Mesenchymal stem cell (in vitro differentiated cells and primary cell): ENCODE measurements at regions not wholly inside any gene's neighbourhood (a gene's known extent, or its start where the extent isn't known, plus 50 kb on each side); places are given as distances from the start of the nearest gene placed in this dataset.

Source experiments
- DNase-seq: peaks from one replicate; pipeline ENCODE4 v3.0.0-alpha.2; 2013
- H2AFZ ChIP-seq: one replicate; pipeline ENCODE4 v1.6.1; 2013; ENCODE audit warnings: low read depth, mild to moderate bottlenecking, control low read depth, inconsistent platforms, low read length, moderate library complexity
- H2AK5ac ChIP-seq: 2 replicates; pipeline ENCODE4 v1.6.1; 2013; ENCODE audit warnings: low read length, moderate library complexity, mild to moderate bottlenecking, inconsistent platforms; ENCODE audit not compliant: severe bottlenecking
- H2BK120ac ChIP-seq: one replicate; pipeline ENCODE4 v1.6.1; 2013; ENCODE audit warnings: low read depth, mild to moderate bottlenecking, inconsistent platforms, low read length, moderate library complexity
- H2BK12ac ChIP-seq, 2 experiments: one replicate each; pipeline ENCODE4 v1.6.1; 2013; ENCODE audit warnings: inconsistent platforms in 2 of 2, low read length in 2 of 2, mild to moderate bottlenecking in 2 of 2, moderate library complexity in 2 of 2, control low read depth in 1 of 2
- H2BK15ac ChIP-seq: one replicate; pipeline ENCODE4 v1.6.1; 2013; ENCODE audit warnings: mild to moderate bottlenecking, low read depth, inconsistent platforms; ENCODE audit not compliant: poor library complexity, severe bottlenecking
- H2BK5ac ChIP-seq: 2 replicates; pipeline ENCODE4 v1.6.1; 2013; ENCODE audit warnings: low read depth, mild to moderate bottlenecking, low read length, control low read depth, inconsistent platforms; ENCODE audit not compliant: poor library complexity, severe bottlenecking
- H3K14ac ChIP-seq, 2 experiments: one replicate each; pipeline ENCODE4 v1.6.1; 2013; ENCODE audit warnings: inconsistent platforms in 2 of 2, low read length in 2 of 2, control low read depth in 1 of 2, mild to moderate bottlenecking in 1 of 2, moderate library complexity in 1 of 2
- H3K18ac ChIP-seq, 2 experiments: one replicate each; pipeline ENCODE4 v1.6.1; 2013; ENCODE audit warnings: inconsistent platforms in 2 of 2, low read length in 2 of 2, control low read depth in 1 of 2, low read depth in 1 of 2, mild to moderate bottlenecking in 1 of 2
- H3K23ac ChIP-seq, 2 experiments: one replicate each; pipeline ENCODE4 v1.6.1; 2013; ENCODE audit warnings: inconsistent platforms in 2 of 2, low read length in 2 of 2, mild to moderate bottlenecking in 2 of 2, moderate library complexity in 2 of 2, control low read depth in 1 of 2
- H3K27ac ChIP-seq: 2 replicates; pipeline ENCODE4 v1.5.1; 2013; ENCODE audit warnings: mild to moderate bottlenecking, moderate library complexity, low read length, control low read depth, inconsistent platforms; ENCODE audit not compliant: poor library complexity, severe bottlenecking
- H3K27me3 ChIP-seq, 2 experiments: 2 replicates each; pipeline versions ENCODE4 v1.6.1 to v1.7.0; 2013; ENCODE audit warnings: low read length in 2 of 2, mild to moderate bottlenecking in 2 of 2, moderate library complexity in 2 of 2, control low read depth in 1 of 2, inconsistent platforms in 1 of 2; ENCODE audit not compliant: control insufficient read depth in 1 of 2, insufficient read depth in 1 of 2
- H3K36me3 ChIP-seq, 2 experiments: 2 replicates each; pipeline versions ENCODE4 v1.6.1 to v1.7.0; 2013; ENCODE audit warnings: low read length in 2 of 2, control low read depth in 1 of 2, inconsistent platforms in 1 of 2, low read depth in 1 of 2, mild to moderate bottlenecking in 1 of 2; ENCODE audit not compliant: insufficient read depth in 2 of 2, control insufficient read depth in 1 of 2
- H3K4ac ChIP-seq, 2 experiments: one replicate each; pipeline ENCODE4 v1.6.1; 2013; ENCODE audit warnings: inconsistent platforms in 2 of 2, low read length in 2 of 2, mild to moderate bottlenecking in 2 of 2, moderate library complexity in 2 of 2, control low read depth in 1 of 2, low read depth in 1 of 2
- H3K4me1 ChIP-seq: 2 replicates; pipeline ENCODE4 v1.6.1; 2013; ENCODE audit warnings: low read depth, low read length, control low read depth; ENCODE audit not compliant: control insufficient read depth, insufficient read depth
- H3K4me2 ChIP-seq: 2 replicates; pipeline ENCODE4 v1.6.1; 2013; ENCODE audit warnings: low read length, mild to moderate bottlenecking, inconsistent platforms; ENCODE audit not compliant: poor library complexity, severe bottlenecking
- H3K4me3 ChIP-seq, 2 experiments: 2 replicates each; pipeline versions ENCODE4 v1.5.1 to v1.7.0; 2013; ENCODE audit warnings: low read length in 2 of 2, mild to moderate bottlenecking in 2 of 2, control low read depth in 1 of 2, low read depth in 1 of 2; ENCODE audit not compliant: insufficient read depth in 1 of 2
- H3K79me1 ChIP-seq: replicated peaks from 2 replicates; pipeline ENCODE4 v1.6.1; 2013; ENCODE audit warnings: mild to moderate bottlenecking, control low read depth, low read length, inconsistent platforms; ENCODE audit not compliant: poor library complexity, severe bottlenecking
- H3K9ac ChIP-seq: 2 replicates; pipeline ENCODE4 v1.7.0; 2013; ENCODE audit warnings: mild to moderate bottlenecking, low read length, moderate library complexity
- H3K9me3 ChIP-seq: 2 replicates; pipeline ENCODE4 v1.7.0; 2013; ENCODE audit warnings: mild to moderate bottlenecking, low read length; ENCODE audit not compliant: control insufficient read depth
- H4K8ac ChIP-seq: one replicate; pipeline ENCODE4 v1.6.1; 2013; ENCODE audit warnings: inconsistent platforms, mild to moderate bottlenecking, low read length, moderate library complexity
- H4K91ac ChIP-seq: one replicate; pipeline ENCODE4 v1.6.1; 2013; ENCODE audit warnings: mild to moderate bottlenecking, low read length, inconsistent platforms
- WGBS: methylation state at CpG from one replicate; pipeline ENCODE4 v1.1.7; 2013; ENCODE audit warnings: mixed read lengths; 5-methylcytosine and 5-hydroxymethylcytosine counted together

DNA sequence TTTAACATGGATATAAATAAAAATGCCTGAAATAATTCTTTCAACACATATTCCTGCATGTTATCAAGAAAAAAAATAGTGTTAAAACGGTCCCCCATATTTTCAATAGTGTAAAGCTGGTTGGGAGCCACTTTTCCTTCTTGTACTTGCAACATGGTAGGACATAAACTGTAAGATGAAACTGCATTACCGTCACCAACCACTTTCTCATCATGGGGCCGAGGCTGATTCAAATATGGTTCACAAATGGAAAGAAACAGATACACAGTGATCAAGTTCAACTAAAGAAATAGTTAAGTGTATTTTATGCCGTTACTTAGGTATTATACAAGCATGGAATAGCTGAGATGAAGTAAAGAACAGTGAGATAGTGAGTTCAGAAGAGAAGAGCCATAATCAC is 360.7 kb downstream of the ZEB2 start:
- Histone ChIP-seq H3K27ac (no peak overlapping the region), H3K9me3 (no peaks in the 10 kb centered on the region), H3K4me2 (no peak overlapping the region), H4K91ac (no peak overlapping the region), H2AK5ac (no peak overlapping the region), H3K4ac (no peak overlapping the region), H2AFZ (no peak overlapping the region), H3K14ac (no peak overlapping the region), H3K36me3 (no peaks in the 10 kb centered on the region), H3K4me1 (no peaks in the 10 kb centered on the region), H2BK12ac (no peak overlapping the region), H2BK120ac (no peak overlapping the region), H3K27me3 (no peaks in the 10 kb centered on the region), H3K23ac (no peak overlapping the region), H2BK15ac (no peak overlapping the region), H3K18ac (no peak overlapping the region), H3K9ac (no peak overlapping the region), H2BK5ac (no peak overlapping the region), H3K79me1 (no peaks in the 10 kb centered on the region), H3K4me3 (no peak overlapping the region), H4K8ac (no peak overlapping the region)
- WGBS, result 96% methylated on average over 4 of the region's 4 CpGs
- DNase-seq, result no peak

DNA sequence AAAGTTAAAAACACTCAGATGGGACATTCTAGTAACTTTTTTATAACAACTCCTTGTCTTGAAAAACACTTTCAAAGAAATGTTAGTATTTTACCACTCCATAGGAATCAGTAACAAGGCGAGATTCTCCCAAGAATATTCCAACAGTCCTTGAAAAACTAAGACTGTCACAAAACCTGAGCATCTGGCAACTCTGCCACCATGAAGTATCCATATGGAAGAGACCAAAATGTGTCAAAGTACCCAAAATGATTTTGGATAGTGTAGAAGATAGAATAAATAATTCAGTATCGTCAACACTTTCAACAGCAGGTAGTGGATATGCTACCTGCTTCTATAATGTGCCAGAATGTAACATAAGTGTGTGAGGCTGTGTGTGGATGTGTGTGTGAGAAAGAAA is 361.8 kb downstream of the ZEB2 start:
- Histone ChIP-seq H3K4ac (no peak overlapping the region), H3K36me3 (no peaks in the 10 kb centered on the region), H2BK12ac (no peak overlapping the region), H3K14ac (no peak overlapping the region), H2BK120ac (no peak overlapping the region), H2BK15ac (no peak overlapping the region), H3K18ac (no peak overlapping the region), H2AFZ (no peak overlapping the region), H3K4me2 (no peak overlapping the region), H3K79me1 (no peaks in the 10 kb centered on the region), H2AK5ac (no peak overlapping the region), H3K27me3 (no peaks in the 10 kb centered on the region), H3K9me3 (no peaks in the 10 kb centered on the region), H3K27ac (no peak overlapping the region), H3K23ac (no peak overlapping the region), H3K4me3 (no peak overlapping the region), H3K4me1 (no peaks in the 10 kb centered on the region), H2BK5ac (no peak overlapping the region), H3K9ac (no peak overlapping the region), H4K91ac (no peak overlapping the region), H4K8ac (no peak overlapping the region)
- no peak for DNase-seq
- 94% methylated on average over 2 of the region's 2 CpGs for WGBS

- no peak overlapping the region for H3K27ac ChIP-seq
- no peak overlapping the region for H3K4me2 ChIP-seq
- peaks cover 2% of the 10 kb centered on the region for H3K79me1 ChIP-seq
- H4K91ac ChIP-seq, result no peak overlapping the region
- no peak overlapping the region for H3K4ac ChIP-seq
- no peak overlapping the region for H3K4me3 ChIP-seq
- H2BK12ac ChIP-seq, result no peak overlapping the region
- no peak for DNase-seq
- no peak overlapping the region for H2BK5ac ChIP-seq
- H3K14ac ChIP-seq, result no peak overlapping the region
- H2BK15ac ChIP-seq, result no peak overlapping the region
- H3K9ac ChIP-seq, result no peak overlapping the region
- no peaks in the 10 kb centered on the region for H3K9me3 ChIP-seq
- WGBS, result 87% methylated on average over 5 of the region's 6 CpGs
- H2AK5ac ChIP-seq, result no peak overlapping the region
- no peaks in the 10 kb centered on the region for H3K36me3 ChIP-seq
- H3K18ac ChIP-seq, result no peak overlapping the region
- H3K27me3 ChIP-seq, result no peaks in the 10 kb centered on the region
- H2AFZ ChIP-seq, result no peak overlapping the region
- no peak overlapping the region for H2BK120ac ChIP-seq
- H4K8ac ChIP-seq, result no peak overlapping the region
- H3K23ac ChIP-seq, result no peak overlapping the region
- no peaks in the 10 kb centered on the region for H3K4me1 ChIP-seq
Measured at GRCh38 chr2:144156736-144157640, 362.9 kb downstream of the ZEB2 start.

- H3K4me2 ChIP-seq, result no peak overlapping the region
- no peak overlapping the region for H4K8ac ChIP-seq
- no peak overlapping the region for H3K23ac ChIP-seq
- no peak overlapping the region for H3K27ac ChIP-seq
- H2AFZ ChIP-seq, result no peak overlapping the region
- H2BK12ac ChIP-seq, result no peak overlapping the region
- no peak overlapping the region for H2AK5ac ChIP-seq
- H4K91ac ChIP-seq, result no peak overlapping the region
- no peaks in the 10 kb centered on the region for H3K4me1 ChIP-seq
- no peak overlapping the region for H2BK5ac ChIP-seq
- H3K4me3 ChIP-seq, result no peak overlapping the region
- 98% methylated on average over 2 of the region's 2 CpGs for WGBS
- DNase-seq, result no peak
- H3K79me1 ChIP-seq, result peaks cover 4% of the 10 kb centered on the region
- H3K9me3 ChIP-seq, result no peaks in the 10 kb centered on the region
- H3K27me3 ChIP-seq, result no peaks in the 10 kb centered on the region
- no peak overlapping the region for H2BK120ac ChIP-seq
- no peak overlapping the region for H3K14ac ChIP-seq
- H3K4ac ChIP-seq, result no peak overlapping the region
- no peak overlapping the region for H3K18ac ChIP-seq
- H3K9ac ChIP-seq, result no peak overlapping the region
- H3K36me3 ChIP-seq, result no peaks in the 10 kb centered on the region
- no peak overlapping the region for H2BK15ac ChIP-seq
Measured at GRCh38 chr2:144154205-144154604, 365.7 kb downstream of the ZEB2 start.
